HG02763 (cell line): ENCODE measurements at regions not wholly inside any gene's neighbourhood (a gene's known extent, or its start where the extent isn't known, plus 50 kb on each side); places are given as distances from the start of the nearest gene placed in this dataset.
"Not testable (repeated sequence)": the region's sequence is repeated elsewhere in the genome, so short reads cannot be mapped to it uniquely, and the experiment has no call there.

Source experiments
- ATAC-seq: cut with Tn5 transposase; IDR thresholded peaks from one replicate; pipeline ENCODE4 v1.9.1; 2021; ENCODE audit warnings: mild to moderate bottlenecking, moderate library complexity; ENCODE audit not compliant: unreplicated experiment

GRCh38 chr5:122665051-122665450, 109.8 kb upstream of the SNX2 start:
- no peak for ATAC-seq

DNA sequence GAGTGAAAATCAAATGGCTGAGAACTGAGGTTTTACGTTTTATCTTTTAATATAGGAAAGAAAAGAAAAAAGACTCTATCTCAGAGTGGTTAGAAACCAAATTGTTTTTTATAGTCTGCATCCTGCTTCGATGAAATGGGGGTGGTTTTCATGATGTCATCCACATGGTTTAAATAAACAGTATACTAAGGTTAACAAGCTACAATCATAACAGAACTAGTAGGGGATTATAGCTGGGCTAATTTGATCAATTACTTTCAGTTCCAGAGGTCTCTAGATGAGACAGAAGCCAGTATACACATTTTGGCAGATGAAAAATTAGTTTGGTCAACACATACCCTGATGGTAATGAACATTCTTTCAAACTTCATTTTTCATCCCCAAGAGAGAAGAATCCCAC, 106.3 kb upstream of the SNX2 start:
- ATAC-seq: no peak

- ATAC-seq: not testable (repeated sequence)
These were observed 105.2 kb upstream of the SNX2 start for GRCh38 chr5:122669709-122670108.

DNA sequence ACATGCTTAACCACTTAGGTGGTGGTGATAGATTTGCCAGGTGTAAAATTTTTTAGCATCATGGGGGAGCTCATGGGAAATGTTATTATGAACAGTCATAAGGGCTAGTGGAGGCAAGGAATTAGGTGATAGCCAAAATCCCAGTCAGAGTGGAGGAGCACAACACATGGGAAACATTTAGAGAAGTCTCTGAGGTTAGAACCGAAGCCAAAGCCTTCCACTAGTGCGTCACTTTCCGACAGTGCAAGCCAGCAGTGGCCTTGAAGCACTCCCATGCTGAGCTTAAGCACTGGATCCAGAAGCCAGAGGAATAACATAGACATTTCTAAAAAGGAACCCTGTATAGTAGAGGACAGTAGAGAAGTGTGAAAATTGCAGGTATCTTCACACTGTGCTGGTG, 101.5 kb upstream of the SNX2 start:
- ATAC-seq: no peak

GRCh38 chr5:122674385-122674784, 100.5 kb upstream of the SNX2 start:
- no peak for ATAC-seq

- ATAC-seq: no peak
These were observed 94.1 kb upstream of the SNX2 start for GRCh38 chr5:122680623-122681350.

DNA sequence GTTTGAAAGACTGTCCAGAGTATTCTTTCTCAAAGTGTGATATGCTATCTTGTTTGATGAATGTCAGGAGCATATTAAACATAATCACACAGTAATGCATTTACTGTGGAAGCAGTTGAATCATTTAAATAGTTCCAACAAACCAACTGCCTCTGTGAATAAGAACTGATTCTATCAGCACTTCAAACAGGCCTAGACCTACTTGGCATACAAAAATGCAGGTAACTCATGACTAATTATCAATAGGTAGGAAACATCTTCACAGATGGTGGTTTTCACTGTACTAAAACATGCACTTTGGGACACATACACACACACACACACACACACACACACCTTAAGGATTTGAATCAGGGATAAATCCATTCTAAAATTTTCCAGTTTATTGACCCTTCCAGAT, 91.2 kb upstream of the SNX2 start:
- ATAC-seq: no peak

- ATAC-seq: no peak
These were observed 84.6 kb upstream of the SNX2 start for GRCh38 chr5:122690266-122690665.

DNA sequence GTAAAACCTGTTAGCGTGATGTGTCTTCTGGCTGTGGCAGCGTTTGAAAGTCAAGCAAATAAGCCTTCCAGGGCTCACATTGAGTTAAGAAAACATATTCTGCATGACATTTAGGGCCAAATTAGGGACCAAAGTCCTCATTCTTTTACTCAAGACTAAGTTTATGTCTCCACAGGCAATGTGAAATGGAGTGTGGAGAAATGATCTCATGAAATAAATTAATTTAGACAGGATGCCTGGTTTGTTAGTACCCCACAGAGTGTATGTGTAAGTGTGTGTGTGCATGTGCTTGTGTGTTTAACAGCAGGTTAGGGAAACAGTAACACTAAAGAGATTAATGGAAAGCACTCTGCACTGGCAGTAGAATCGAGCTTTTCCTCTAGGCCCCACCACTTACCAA, 82.9 kb upstream of the SNX2 start:
- ATAC-seq: no peak

DNA sequence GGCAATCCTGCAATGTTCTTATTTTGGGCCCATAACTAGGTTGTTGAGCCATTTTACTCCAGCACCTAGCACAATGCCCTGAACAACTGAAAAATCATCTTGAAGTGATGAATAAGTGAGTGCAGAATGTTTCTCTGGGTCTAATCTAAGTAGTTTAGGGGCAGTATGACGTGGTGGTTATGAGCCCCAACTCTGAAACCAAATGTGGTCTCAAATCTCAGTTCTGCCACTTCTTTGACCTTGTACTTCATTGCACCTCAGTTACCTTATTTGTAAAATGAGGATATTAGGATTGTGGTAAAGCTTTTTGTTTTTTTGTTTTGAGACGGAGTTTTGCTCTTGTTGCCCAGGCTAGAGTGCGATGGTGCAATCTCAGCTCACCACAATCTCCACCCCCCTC, 80.9 kb upstream of the SNX2 start:
- ATAC-seq: no peak

GRCh38 chr5:122694884-122695283, 80.0 kb upstream of the SNX2 start:
- ATAC-seq: no peak

GRCh38 chr5:122696735-122697134, 78.1 kb upstream of the SNX2 start:
- not testable (repeated sequence) for ATAC-seq

GRCh38 chr5:122697191-122697590, 77.7 kb upstream of the SNX2 start:
- ATAC-seq: no peak

DNA sequence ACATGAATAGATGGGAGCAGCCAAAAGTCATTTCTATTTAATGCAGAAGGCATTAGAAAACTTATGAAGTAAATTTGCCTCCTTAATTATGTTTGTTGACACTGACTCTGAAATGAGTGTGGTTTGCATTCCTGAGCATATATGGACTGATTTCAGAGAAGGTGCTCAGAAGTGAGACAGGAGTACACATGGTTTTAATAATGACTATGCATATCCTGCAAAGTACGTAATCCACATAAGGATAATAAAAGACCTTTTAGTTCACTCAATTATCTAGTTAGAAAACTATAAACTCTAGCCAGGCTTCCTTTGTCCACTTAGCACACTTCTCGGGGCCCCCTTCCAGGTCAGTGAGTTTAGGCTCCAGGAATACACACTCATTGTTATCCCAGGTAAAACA, 75.7 kb upstream of the SNX2 start:
- no peak for ATAC-seq

GRCh38 chr5:122701640-122702523, 73.0 kb upstream of the SNX2 start:
- peak; percentile 100 for ATAC-seq

GRCh38 chr5:122702524-122702875, 72.4 kb upstream of the SNX2 start:
- ATAC-seq: no peak

GRCh38 chr5:122703203-122703602, 71.7 kb upstream of the SNX2 start:
- no peak for ATAC-seq

GRCh38 chr5:122704247-122705036, 70.4 kb upstream of the SNX2 start:
- ATAC-seq: no peak

DNA sequence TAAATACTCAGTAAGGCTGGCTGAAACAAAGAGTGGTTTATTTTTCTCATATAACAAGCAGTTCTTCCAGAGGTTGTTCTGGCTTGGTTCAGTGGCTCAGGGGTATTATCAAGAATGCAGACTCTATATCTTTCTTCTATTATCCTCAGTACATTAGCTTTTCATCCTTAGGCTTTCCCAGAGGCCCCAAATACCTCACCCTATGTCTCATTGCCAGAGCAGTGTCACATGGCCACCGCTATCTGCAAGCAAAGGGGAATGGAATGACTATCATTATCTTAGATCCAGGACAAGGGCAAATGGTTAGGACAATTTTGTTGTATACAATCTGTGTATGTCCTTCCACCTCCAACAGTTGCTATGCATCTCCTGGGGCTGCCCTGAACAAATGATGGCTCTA, 69.0 kb upstream of the SNX2 start:
- no peak for ATAC-seq

DNA sequence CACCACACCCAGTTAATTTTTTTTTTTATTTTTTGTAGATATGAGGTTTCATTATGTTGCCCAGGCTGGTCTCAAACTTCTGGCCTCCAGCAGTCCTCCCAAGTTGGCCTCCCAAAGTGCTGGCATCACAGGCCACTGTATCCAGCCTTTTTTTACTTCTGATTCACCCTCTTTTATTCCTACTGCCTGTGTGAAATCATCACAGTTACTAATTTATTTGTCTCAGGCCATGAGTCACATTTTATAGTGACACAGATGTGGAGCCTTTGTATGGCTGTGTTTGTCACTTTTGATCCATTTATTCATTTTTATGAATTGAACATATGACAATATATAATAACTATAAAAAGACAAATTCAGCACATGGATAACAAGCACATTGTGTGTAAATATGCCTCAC, 67.1 kb upstream of the SNX2 start:
- ATAC-seq: no peak

- ATAC-seq: no peak
These were observed 61.8 kb upstream of the SNX2 start for GRCh38 chr5:122713041-122713440.

- no peak for ATAC-seq
These were observed 59.8 kb upstream of the SNX2 start for GRCh38 chr5:122715095-122715494.
